NCI-H2029 treated with DMSO at 0.1 percent for 48 hours (cell line): ENCODE measurements at regions not wholly inside any gene's neighbourhood (a gene's known extent, or its start where the extent isn't known, plus 50 kb on each side); places are given as distances from the start of the nearest gene placed in this dataset.

Experiments used
- DNase-seq: peaks from one replicate; lab custom pipeline; 2025; lab: John Stamatoyannopoulos, UW

GRCh38 chr17:79470754-79471153 is 140.1 kb downstream of the RBFOX3 start:
- no peak for DNase-seq

- no peak for DNase-seq
Observed at GRCh38 chr17:79469646-79470045, 141.2 kb downstream of the RBFOX3 start.

- DNase-seq = no peak
Observed at GRCh38 chr17:79468183-79468944, 142.5 kb downstream of the RBFOX3 start.

GRCh38 chr17:79466562-79467350 is 144.1 kb downstream of the RBFOX3 start:
- no peak for DNase-seq

- no peak for DNase-seq
Observed at GRCh38 chr17:79465681-79466025, 145.2 kb downstream of the RBFOX3 start.

GRCh38 chr17:79465011-79465680 is 145.7 kb downstream of the RBFOX3 start:
- DNase-seq = no peak

- DNase-seq = no peak
Observed at GRCh38 chr17:79464318-79465010, 146.4 kb downstream of the RBFOX3 start.

GRCh38 chr17:79463421-79464317 is 147.2 kb downstream of the RBFOX3 start:
- DNase-seq = no peak

GRCh38 chr17:79461041-79461440 is 149.8 kb downstream of the RBFOX3 start:
- no peak for DNase-seq

- no peak for DNase-seq
Observed at GRCh38 chr17:79459846-79460245, 151.0 kb downstream of the RBFOX3 start.

- DNase-seq = no peak
Observed at GRCh38 chr17:79459003-79459655, 151.7 kb downstream of the RBFOX3 start.

GRCh38 chr17:79458356-79458755 is 152.5 kb downstream of the RBFOX3 start:
- no peak for DNase-seq

GRCh38 chr17:79457889-79458288 is 153.0 kb downstream of the RBFOX3 start:
- DNase-seq = no peak

- DNase-seq = no peak
Observed at GRCh38 chr17:79457376-79457775, 153.5 kb downstream of the RBFOX3 start.

- no peak for DNase-seq
Observed at GRCh38 chr17:79455636-79456035, 155.2 kb downstream of the RBFOX3 start.

- no peak for DNase-seq
Observed at GRCh38 chr17:79454826-79455225, 156.0 kb downstream of the RBFOX3 start.

GRCh38 chr17:79453481-79453880 is 157.4 kb downstream of the RBFOX3 start:
- DNase-seq = no peak

- DNase-seq = no peak
Observed at GRCh38 chr17:79452706-79453105, 158.1 kb downstream of the RBFOX3 start.

- DNase-seq = no peak
Observed at GRCh38 chr17:79451167-79451566, 159.7 kb downstream of the RBFOX3 start.

- DNase-seq = no peak
Observed at GRCh38 chr17:79446399-79447009, 164.3 kb downstream of the RBFOX3 start.
